ENCODE measurements at regions not wholly inside any gene's neighbourhood (a gene's known extent, or its start where the extent isn't known, plus 50 kb on each side); places are given as distances from the start of the nearest gene placed in this dataset.

GRCh38 chr5:63820577-63820976 lies 141.7 kb downstream of the HTR1A start:
- Histone ChIP-seq H2BK15ac (ENCODE audit: low read depth, low read length) (no peak overlapping the region), H3K27ac (ENCODE audit: insufficient read length, low read depth, low read length) (no peak overlapping the region), H3K56ac (ENCODE audit: insufficient read length, low read depth, low read length) (no peak overlapping the region), H2BK12ac (ENCODE audit: insufficient read length, low read depth, low read length) (no peak overlapping the region), H2BK20ac (ENCODE audit: low read depth, low read length, poor library complexity, severe bottlenecking) (no peak overlapping the region), H4K20me1 (ENCODE audit: control insufficient read depth, insufficient read depth, insufficient read length) (no peaks in the 10 kb centered on the region), H3K9me3 (ENCODE audit: control insufficient read depth, low read depth, low read length) (no peaks in the 10 kb centered on the region), H4K8ac (replicated peaks; ENCODE audit: insufficient read length, low read depth, low read length) (no peak overlapping the region), H3K14ac (ENCODE audit: insufficient read depth, low read length) (no peak overlapping the region), H4K5ac (ENCODE audit: insufficient read length, low read depth, low read length) (no peak overlapping the region), H3K4ac (ENCODE audit: low read depth, low read length) (no peak overlapping the region), H3K79me1 (ENCODE audit: insufficient read depth, low read depth, low read length, poor library complexity, severe bottlenecking) (no peaks in the 10 kb centered on the region), H4K91ac (ENCODE audit: insufficient read length, low read depth, low read length) (no peak overlapping the region), H3K23ac (ENCODE audit: insufficient read length, low read depth, low read length) (no peak overlapping the region), H2BK5ac (ENCODE audit: insufficient read length, low read length) (no peak overlapping the region), H3K4me1 (ENCODE audit: insufficient read depth, low read length) (no peaks in the 10 kb centered on the region), H2BK120ac (ENCODE audit: low read depth, low read length, poor library complexity, severe bottlenecking) (no peak overlapping the region), H2AFZ (ENCODE audit: low read length) (no peak overlapping the region), H2AK5ac (ENCODE audit: insufficient read length, low read length) (no peak overlapping the region), H3K79me2 (ENCODE audit: insufficient read depth, low read length) (no peaks in the 10 kb centered on the region), H3K27me3 (ENCODE audit: insufficient read depth, low read length) (no peaks in the 10 kb centered on the region), H3K4me2 (ENCODE audit: insufficient read depth, insufficient read length, low read length) (no peak overlapping the region), H3K18ac (ENCODE audit: insufficient read length, low read depth, low read length) (no peak overlapping the region), H3K23me2 (ENCODE audit: insufficient read length, low read depth, low read length, poor library complexity, severe bottlenecking) (no peaks in the 10 kb centered on the region), H3K9ac (ENCODE audit: extremely low read depth, insufficient read length, low read length) (no peak overlapping the region), H3T11ph (ENCODE audit: low read length) (no peak overlapping the region)
- Mint-ChIP-seq H3K27me3 (ENCODE audit: low read depth) (no peaks in the 10 kb centered on the region), H3K4me1 (no peaks in the 10 kb centered on the region), H3K27ac (no peak overlapping the region), H3K9me3 (peaks cover 4 to 8% of the 10 kb centered on the region in 2 experiments; a peak in 4 of 5 replicates), H3K36me3 (ENCODE audit: insufficient read depth in 1 of 3, low read depth in 3 of 3) (peaks cover 7 to 8% (median 7%) of the 10 kb centered on the region in 3 experiments; a peak in 6 of 7 replicates), H3K4me3 (no peak overlapping the region)
- DNase-seq: no peak
- no CpG with 5 or more reads among the region's 3 CpGs for WGBS (ENCODE audit: extremely low coverage, insufficient read length, low lambda C conversion rate)
- no peak for TF ChIP-seq CTCF (conservative IDR thresholded peaks at IDR 0.05)

All from H9 (cell line).